Esophagus muscularis mucosa (tissue), 3 donors: ENCODE measurements at regions not wholly inside any gene's neighbourhood (a gene's known extent, or its start where the extent isn't known, plus 50 kb on each side); places are given as distances from the start of the nearest gene placed in this dataset.

Source experiments
- CTCF ChIP-seq, 3 experiments: fragments of 200-600 bp in 2 of 3; fragments of 450-650 bp in 1 of 3; sonication (generic) in 2 of 3; IDR thresholded peaks; one replicate each; pipeline ENCODE4 v1.5.1; 2017 to 2019; ENCODE audit warnings: antibody characterized with exemption in 3 of 3, mild to moderate bottlenecking in 2 of 3, moderate library complexity in 1 of 3
- POLR2A ChIP-seq: fragments of 450-650 bp; IDR thresholded peaks from one replicate; pipeline ENCODE4 v1.6.1; 2017; ENCODE audit warnings: antibody characterized with exemption, moderate library complexity, mild to moderate bottlenecking, low read depth
- POLR2AphosphoS5 ChIP-seq, 2 donors: sonication (generic); formaldehyde crosslinking; IDR thresholded peaks; one replicate each; pipeline ENCODE4 v1.6.1; 2017; ENCODE audit warnings: antibody characterized with exemption in 2 of 2

GRCh38 chr2:111670776-111671175, 213.2 kb downstream of the ANAPC1 start:
- no peak for TF ChIP-seq CTCF (IDR thresholded peaks at IDR 0.05)
- TF ChIP-seq POLR2A = no peak
- TF ChIP-seq POLR2AphosphoS5 (IDR thresholded peaks at IDR 0.05) = no peak
